ENCODE measurements at regions not wholly inside any gene's neighbourhood (a gene's known extent, or its start where the extent isn't known, plus 50 kb on each side); places are given as distances from the start of the nearest gene placed in this dataset.

DNA sequence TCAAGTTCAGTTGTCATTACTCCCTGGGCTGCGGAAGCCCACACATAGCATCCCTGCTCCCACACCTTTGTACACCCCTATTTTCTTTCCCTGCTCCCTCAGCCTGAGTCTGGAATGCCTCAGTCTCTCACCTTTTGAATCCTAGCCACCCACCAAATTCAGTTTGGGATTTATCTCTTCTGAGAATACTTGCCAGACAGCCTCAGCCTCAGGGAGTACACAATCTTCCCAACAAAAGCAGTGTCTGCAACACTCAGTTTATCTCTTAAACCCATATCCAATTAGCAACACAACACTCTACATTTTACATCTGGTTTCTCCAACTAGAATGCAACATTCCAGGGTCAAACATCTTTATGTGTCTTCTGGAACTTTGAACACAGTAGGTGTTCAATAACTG lies 190.2 kb downstream of the GPAM start:
- Histone ChIP-seq H3K4me1 (ENCODE audit: insufficient read depth) (no peaks in the 10 kb centered on the region), H3K9me3 (no peaks in the 10 kb centered on the region), H3K36me3 (no peaks in the 10 kb centered on the region), H3K27me3 (no peaks in the 10 kb centered on the region), H3K27ac (no peak overlapping the region), H3K4me3 (no peak overlapping the region)
- no peak for TF ChIP-seq EP300 (IDR thresholded peaks at IDR 0.05)
- TF ChIP-seq POLR2A (IDR thresholded peaks at IDR 0.05): no peak
- no peak for TF ChIP-seq CTCF (IDR thresholded peaks at IDR 0.05)
- WGBS, 3 donors: 20 to 37% (median 32%) methylated on average over 1 of the region's 1 CpG
- DNase-seq: no peak
- intact Hi-C loops (cut with DNase I): no loop called here

- TF ChIP-seq POLR2A (IDR thresholded peaks at IDR 0.05) (no peak), EP300 (IDR thresholded peaks at IDR 0.05) (no peak), CTCF (IDR thresholded peaks at IDR 0.05) (no peak)
- intact Hi-C loops (cut with DNase I): no loop called here
- Histone ChIP-seq H3K27ac (no peak overlapping the region), H3K9me3 (no peaks in the 10 kb centered on the region), H3K36me3 (no peaks in the 10 kb centered on the region), H3K4me1 (ENCODE audit: insufficient read depth) (no peaks in the 10 kb centered on the region), H3K4me3 (no peak overlapping the region), H3K27me3 (no peaks in the 10 kb centered on the region)
- DNase-seq: no peak
- WGBS, 3 donors: 34 to 35% (median 35%) methylated on average over 4 of the region's 4 CpGs
Observed at GRCh38 chr10:111993872-111994426, 189.6 kb downstream of the GPAM start.

- no peak for DNase-seq
- no peaks in the 10 kb centered on the region for H3K36me3 ChIP-seq
- no peak overlapping the region for H3K27ac ChIP-seq
- no peak overlapping the region for H3K4me3 ChIP-seq
- H3K27me3 ChIP-seq: no peaks in the 10 kb centered on the region
- no peaks in the 10 kb centered on the region for H3K9me3 ChIP-seq
- no peaks in the 10 kb centered on the region for H3K4me1 ChIP-seq (ENCODE audit: insufficient read depth)
- 70 to 82% (median 78%) methylated on average over 2 of the region's 2 CpGs for WGBS, 3 donors
- intact Hi-C loops (cut with DNase I): no loop called here
- TF ChIP-seq EP300 (IDR thresholded peaks at IDR 0.05) (no peak), CTCF (IDR thresholded peaks at IDR 0.05) (no peak), POLR2A (IDR thresholded peaks at IDR 0.05) (no peak)
Observed at GRCh38 chr10:111996103-111996502, 187.5 kb downstream of the GPAM start.

DNA sequence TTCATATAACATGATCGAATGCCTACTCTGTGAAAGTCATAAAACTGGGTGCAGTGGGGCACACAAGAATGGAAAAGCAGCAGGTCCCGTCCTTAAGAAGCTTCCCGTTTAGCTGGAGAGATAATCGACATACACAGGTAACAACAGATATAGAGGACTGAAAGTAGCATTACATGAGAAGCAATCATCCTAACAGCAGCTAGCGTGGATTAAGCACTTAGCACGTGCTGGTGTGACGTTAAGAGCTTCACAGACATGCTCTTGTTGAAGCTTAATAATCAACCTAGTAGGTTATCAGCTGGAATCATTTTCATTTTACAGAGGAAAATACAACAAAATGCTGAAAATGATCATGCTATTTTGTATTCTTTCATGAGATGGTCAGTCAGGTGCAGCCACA lies 184.8 kb downstream of the GPAM start:
- no peaks in the 10 kb centered on the region for H3K9me3 ChIP-seq
- no peaks in the 10 kb centered on the region for H3K36me3 ChIP-seq
- intact Hi-C loops (cut with DNase I): no loop called here
- H3K4me3 ChIP-seq: no peak overlapping the region
- no peaks in the 10 kb centered on the region for H3K27me3 ChIP-seq
- no peaks in the 10 kb centered on the region for H3K4me1 ChIP-seq (ENCODE audit: insufficient read depth)
- 86 to 95% (median 86%) methylated on average over 7 of the region's 7 CpGs for WGBS, 3 donors
- no peak for DNase-seq
- H3K27ac ChIP-seq: no peak overlapping the region
- TF ChIP-seq EP300 (IDR thresholded peaks at IDR 0.05): no peak
- TF ChIP-seq POLR2A (IDR thresholded peaks at IDR 0.05): no peak

DNA sequence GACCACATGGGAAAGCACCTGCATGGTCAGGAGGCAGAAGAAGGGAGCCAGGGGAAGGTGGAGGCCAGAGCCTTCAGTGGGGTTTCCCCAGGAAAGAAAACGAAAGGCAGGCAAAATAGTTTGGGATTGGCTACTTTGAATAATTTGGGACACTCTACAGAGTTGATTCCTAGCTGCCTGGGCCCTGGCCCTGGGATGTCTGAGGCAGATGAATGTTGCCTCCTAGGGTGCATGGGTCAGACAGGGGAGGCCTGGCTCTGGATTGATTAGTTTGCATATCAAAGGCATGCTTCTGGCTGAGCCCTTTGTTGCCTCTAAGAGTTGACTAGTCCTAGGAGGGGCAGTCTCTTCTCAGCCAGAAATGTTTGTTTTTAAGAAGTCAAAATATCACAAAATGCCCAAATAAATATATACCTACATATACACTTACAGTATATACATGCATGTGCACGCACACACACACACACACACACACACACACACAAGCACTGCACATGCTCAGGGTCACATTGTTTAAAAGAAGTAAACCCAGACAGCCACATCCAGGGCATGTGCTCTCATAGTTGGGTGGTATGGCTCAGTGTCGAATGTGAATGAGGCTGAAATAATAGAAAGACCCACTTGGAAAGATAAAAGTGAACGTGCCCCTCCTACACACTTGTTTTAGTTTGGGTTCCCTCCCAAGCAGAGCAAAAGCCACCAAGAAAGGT lies 184.2 kb downstream of the GPAM start:
- 37 to 52% (median 40%) methylated on average over 4 of the region's 4 CpGs for WGBS, 3 donors
- H3K4me1 ChIP-seq (ENCODE audit: insufficient read depth): no peaks in the 10 kb centered on the region
- no peaks in the 10 kb centered on the region for H3K9me3 ChIP-seq
- no peak overlapping the region for H3K4me3 ChIP-seq
- no peaks in the 10 kb centered on the region for H3K36me3 ChIP-seq
- TF ChIP-seq CTCF (IDR thresholded peaks at IDR 0.05): no peak
- TF ChIP-seq EP300 (IDR thresholded peaks at IDR 0.05): no peak
- TF ChIP-seq POLR2A (IDR thresholded peaks at IDR 0.05): no peak
- no peak overlapping the region for H3K27ac ChIP-seq
- no peak for DNase-seq
- H3K27me3 ChIP-seq: no peaks in the 10 kb centered on the region
- intact Hi-C loops (cut with DNase I): no loop called here
